COLO668 (cell line): ENCODE measurements at regions not wholly inside any gene's neighbourhood (a gene's known extent, or its start where the extent isn't known, plus 50 kb on each side); places are given as distances from the start of the nearest gene placed in this dataset.

Source experiments
- DNase-seq: peaks from one replicate; lab custom pipeline; 2025; ENCODE audit not compliant: unreplicated experiment; lab: John Stamatoyannopoulos, UW

DNA sequence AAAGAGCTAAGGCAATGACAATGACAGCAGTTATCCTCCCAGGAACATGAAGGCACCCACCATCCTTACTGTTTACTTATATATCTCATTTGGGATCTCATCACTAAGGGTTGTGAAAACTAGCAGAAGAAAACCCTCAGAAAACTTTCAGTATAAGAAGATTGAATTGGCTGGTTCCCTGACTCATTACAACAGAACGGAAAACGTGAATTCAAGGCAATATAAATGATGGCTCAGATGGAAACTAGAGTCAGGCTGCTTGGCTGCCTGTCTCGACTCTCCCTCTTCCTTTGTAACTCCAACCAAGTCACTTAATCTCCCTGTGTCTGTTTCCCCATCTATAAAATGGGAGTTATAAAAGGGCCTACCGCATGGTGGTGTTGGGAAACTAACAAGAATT, 387.1 kb upstream of the JARID2 start:
- no peak for DNase-seq

DNA sequence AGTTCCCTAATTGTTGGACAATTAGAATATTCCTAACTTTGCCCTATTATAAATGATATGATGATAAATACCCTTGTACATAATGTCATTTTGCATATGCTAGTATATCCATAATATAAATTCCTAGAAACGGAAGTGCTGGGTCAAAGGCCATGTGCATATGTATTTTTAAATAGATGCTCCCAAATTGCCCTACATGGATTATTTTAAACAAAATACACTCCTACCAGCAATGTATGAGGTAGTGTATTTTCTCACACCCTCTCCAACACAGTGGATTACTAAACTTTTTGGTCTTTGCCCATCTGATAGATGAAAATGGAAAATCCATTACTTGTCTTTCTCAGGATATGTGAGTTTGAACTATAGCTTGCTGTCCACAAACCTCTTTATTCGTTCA, 385.1 kb upstream of the JARID2 start:
- DNase-seq, result no peak

DNA sequence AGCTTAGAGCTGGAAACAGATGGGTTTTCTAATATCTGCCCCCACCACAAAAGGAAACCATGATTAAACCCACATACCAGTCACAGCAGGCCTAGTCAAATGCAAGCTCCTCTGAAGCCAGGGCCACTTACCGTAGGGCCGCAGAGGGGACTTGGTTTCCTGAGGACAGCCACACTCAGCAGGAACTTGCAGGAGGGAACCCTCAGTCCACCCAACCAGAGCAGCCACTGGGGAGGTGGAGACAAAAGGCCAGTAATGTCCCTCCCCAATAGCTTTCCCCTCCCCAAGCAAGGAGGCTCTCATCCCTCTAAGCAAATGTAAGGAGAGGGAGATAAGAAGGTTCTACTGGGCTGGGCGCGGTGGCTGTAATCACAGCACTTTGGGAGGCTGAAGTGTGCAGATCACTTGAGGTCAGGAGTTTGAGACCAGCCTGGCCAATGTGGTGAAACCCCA, 384.4 kb upstream of the JARID2 start:
- DNase-seq, result no peak

DNA sequence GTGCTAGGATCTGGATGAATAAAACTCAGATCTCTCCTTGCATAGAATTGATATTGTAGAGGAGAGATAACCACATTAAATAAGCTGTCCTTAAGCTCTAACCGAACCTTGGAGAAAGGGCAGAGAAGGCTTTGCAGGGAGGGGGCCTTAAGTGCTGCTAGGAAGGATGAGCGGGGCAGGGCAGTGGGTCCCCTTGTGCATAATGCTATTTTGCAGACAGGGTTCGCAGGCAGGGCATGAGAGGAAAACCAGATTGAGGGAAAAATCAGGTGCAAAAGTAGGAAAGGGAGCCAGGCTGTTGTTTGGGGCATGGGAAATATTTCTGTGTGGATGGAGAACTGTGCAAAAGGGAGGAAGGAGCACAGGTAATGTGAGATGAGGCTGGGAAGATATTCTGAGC, 383.0 kb upstream of the JARID2 start:
- no peak for DNase-seq

DNA sequence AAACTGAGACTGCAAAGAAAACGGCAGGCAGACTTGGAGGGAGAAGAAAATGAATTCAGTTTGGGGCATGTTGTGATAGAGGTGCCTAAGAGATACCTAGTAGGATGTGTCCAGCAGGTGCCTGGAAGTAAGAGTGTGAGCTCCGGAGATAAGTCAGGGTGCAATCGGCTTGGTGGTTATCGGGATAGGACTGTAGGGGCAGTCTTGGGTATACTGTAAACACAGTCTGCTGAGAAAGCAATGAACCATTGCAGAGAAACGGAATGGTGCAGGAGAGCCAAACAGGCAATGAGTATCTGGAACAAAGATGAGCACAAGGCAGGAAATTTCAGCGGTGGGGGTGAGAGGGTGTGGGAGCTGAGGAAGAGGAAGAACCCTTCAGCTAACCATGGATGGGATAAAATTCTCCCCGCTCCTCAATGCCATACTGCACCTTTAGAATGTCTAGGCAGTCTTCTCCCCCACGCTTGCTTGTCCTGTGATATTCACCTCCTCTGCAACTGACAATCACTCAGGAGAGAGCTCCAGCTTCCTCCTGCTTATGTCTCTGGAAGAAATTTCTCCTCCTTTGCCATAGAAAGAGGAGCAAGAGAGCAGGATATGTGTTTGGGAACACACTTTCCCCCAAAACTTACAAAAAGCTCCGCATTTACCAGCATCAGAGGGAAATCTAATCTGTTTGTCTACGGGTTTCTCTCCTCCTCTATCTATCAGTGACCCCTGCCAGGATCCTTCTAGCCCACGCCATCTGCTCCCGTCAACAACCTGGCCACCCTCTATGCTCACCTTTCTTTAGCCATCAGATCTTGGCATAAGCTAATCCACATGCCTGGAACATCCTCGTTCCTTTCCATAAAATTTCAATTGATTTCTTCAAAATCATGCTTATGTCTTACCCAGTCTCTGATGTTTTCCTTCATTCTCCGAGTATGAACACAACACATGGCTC, 381.7 kb upstream of the JARID2 start:
- no peak for DNase-seq

DNA sequence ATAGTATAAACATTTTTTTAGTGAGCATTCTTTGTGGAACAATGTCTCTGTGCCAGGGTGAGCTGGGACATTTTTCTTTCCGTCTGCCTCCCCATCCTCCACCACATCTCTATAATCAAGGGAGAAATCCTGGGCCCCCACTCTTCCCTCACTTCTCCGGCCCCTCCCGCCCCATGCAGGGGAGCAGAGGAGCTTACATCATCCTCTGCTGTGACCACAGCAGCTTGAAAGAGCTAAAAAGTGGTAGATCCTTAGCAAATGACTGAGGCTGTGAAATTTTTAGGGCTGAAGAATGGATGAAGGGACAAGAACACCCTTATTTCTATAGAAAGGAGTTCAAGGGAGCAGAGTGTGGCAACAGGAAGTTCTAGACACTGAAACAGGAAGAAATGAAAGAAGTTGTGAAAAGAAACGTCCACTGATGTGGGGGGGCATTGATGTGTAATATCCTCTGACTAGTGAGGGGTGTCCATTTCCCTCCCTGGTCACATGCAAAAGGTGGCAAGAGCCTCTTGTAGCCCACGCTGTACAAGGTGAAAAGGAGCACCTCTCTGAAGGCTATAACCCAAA, 380.3 kb upstream of the JARID2 start:
- no peak for DNase-seq

DNA sequence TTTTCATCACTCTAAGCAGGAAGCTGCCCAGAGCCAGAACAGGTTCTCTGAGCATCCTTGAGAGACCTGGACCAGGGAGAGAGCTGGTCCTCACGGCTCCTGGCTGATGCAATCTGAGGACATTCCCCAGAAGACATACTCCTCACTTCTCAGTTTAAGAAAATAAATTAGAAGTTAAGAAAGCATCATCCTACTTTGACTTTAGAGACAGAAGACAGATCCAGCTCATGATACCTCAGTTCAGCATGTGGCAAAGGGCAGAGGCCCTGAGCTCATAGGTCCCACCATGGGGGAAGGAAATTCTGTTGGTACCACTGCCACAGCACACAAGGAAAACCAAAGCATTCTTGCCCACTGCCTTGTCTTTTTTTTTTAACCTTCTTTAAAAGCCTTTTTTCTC, 378.1 kb upstream of the JARID2 start:
- DNase-seq, result no peak

DNA sequence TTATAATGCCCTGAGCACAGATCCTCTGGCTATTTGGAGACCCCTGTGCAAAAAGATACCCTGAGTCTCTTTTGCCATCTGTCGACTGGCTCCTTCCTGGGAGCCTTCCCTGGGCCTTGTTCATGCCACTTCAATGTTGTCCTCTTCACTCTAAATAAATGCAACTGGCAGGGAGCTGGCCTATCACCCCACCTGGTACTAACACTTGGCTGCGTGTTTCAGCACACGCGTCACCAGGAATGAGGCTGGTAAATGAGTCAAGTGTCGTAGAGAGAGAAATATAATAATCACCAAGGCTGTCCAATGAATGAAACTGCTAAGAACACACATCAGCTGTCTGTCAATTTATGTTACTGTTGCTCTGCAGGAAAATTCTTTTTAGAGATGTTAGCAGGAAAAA, 374.6 kb upstream of the JARID2 start:
- no peak for DNase-seq

DNA sequence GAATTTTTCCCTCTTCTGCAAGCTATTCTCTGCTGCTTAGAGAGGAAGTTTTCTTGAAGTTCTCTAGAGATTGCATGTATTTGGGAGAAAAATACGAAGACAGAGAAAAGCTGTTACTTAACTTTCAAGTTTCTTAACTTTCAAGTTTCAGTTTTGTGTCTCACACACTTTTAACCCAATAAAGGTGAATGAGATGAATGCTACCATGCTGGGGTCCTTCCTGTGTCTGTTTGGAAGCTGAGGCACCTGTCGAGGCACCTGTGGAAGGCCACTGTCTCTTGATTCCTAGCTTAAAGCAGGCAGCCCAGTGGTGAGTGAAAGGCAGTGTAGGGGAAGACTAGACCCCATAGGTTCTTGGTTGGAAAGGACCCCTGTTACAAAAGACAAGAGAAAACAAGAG, 372.8 kb upstream of the JARID2 start:
- DNase-seq, result no peak

DNA sequence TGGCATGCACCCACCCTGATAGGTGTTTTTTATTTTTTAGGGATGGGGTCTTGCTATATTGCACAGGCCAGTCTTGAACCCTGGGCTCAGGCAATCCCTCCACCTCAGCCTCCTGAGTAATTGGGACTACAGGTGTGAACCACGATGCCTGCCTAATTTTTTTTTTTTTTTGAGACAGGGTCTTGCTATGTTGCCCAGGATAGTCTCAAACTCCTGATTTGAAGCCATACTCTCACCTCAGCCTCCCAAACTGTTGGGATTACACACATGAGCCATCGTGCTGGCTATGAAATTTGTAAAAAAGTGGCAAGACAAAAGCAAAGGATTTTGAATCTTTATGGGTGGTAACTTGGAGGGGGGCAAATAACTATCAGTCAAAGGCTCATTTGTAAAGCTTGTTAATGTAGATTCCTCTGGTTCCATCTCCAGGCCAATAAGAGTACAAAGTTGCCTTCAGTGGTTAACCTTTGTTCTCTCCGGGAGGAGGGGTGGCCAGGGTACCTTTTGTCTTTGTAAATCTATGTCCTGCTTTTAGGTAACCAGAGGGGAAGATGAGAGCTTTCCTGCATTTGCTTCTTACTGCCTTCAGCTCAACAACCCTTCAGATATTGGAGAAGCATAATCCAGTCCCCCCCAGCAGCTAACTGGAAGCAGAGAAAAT, 372.0 kb upstream of the JARID2 start:
- no peak for DNase-seq

DNA sequence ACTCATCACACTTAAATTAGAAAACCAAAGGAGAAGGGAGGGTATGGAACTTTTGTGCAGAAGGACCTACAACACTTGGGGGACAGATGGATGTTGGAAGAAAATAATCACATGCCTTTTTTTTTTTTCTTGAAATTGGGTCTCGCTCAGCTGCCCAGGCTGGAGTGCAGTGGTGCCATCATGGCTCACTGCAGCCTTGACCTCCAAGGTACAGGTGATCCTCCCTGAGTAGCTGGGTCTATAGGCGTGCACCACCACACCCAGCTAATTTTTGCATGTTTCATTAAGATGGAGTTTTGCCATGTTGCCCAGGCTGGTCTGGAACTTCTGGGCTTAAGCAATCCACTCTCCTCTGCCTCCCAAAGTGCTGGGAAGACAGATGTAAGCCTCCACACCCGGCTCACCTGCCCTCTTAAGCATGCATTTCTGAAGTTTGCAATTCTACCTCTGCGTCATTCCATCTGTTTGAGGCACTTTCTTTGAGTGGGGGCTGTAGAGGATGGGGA, 370.8 kb upstream of the JARID2 start:
- no peak for DNase-seq

DNA sequence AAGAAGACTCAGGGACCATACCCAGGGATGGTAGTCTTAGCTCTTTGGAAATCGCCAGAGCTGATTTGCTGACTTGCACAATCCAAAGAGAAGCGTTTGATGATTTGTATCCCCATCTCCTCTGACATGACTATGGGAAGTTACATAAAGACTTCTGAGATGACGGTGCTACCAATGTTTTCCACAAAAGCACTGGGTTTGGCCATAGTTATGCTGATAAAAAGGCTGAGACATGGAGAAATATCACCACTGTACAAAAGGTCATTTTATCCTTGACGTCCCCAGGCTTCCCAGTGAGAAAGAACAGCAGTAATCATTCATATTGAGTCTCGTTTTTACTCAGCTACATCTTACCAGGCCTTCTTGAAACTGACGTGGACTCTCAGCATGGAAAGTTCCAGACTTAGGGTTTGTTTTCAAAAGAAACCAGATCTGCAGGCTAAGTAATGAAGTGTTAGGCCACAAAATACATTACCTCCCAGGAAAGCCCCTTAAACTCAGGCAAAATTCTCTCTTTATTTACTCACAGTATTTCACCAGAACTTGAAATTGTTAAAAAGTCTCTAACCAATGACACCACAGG, 370.3 kb upstream of the JARID2 start:
- no peak for DNase-seq

DNA sequence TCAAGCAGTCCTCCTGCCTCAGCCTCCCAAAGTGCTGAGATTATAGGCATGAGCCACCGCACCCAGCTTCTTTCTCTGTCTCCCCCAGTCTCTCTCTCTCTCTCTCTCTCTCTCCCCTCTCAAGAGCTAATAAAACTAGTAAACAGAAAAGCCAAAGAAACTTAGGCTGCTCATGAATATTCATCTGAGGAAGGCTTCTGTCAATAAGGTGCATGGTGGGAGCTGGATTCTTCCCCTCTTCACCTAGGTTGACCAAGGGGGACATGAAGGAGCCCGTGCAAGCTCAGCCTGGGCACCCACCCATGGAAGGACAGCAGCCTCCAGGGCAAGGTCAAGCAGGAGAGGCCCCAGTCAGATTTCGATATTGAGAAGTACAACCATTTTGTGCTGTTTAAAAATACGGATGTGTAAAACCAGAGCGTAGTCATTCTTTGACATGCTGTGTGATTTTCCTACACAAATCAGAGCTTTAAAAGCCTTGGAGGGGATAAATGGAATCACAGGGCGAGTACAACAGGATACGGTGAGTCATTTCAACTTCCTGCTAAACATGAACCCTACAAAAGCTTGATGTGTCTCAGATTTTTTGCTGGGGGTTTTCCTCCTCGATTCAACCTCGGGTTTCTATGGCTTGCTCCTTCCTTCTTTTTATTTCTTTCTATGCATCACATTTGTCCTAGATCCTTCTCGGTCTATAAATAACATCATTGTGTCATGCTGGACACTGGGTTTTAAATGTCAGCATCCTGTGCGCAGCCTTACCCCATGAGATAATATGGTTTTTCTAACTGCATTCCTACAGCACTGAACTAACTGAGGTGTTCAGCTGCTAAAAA, 368.9 kb upstream of the JARID2 start:
- DNase-seq, result no peak

DNA sequence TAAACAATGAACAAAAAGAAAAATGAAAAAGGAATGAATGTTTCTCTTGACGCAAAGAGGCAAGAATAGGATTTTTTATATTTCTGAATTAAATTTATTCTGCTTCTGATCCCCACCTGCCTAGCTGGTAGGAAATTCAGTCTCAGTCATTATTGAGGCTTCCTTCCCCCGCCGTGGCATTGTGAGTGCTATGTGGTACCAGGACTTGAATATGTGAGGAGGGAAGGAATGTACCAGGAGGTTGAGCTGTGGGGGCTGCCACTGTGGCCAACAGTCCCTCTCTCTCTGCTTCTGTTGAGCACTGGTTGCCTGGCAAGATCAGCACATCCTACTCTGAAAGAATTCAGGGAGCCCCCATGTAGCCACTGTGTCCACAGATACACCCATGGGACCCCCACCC, 368.1 kb upstream of the JARID2 start:
- no peak for DNase-seq

DNA sequence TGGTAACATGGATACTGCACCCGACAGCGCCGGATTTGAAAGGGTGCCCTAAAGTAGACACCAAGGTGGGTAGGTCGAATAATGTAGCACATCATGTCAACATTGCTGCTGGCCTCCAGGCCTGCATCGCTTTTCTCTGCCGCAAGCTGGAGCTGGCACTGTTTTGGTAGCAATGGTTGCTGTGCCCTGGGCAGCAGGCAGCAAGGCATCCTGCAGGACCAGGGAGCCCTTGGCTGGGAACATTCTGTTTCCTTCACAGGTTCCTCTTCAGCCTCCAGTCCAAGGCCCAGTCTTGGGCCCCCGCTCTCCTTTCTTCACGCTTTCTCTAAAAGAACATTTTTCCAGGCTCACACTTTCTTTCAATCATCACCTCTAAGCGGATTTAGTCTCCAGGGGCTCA, 365.8 kb upstream of the JARID2 start:
- DNase-seq, result no peak

DNA sequence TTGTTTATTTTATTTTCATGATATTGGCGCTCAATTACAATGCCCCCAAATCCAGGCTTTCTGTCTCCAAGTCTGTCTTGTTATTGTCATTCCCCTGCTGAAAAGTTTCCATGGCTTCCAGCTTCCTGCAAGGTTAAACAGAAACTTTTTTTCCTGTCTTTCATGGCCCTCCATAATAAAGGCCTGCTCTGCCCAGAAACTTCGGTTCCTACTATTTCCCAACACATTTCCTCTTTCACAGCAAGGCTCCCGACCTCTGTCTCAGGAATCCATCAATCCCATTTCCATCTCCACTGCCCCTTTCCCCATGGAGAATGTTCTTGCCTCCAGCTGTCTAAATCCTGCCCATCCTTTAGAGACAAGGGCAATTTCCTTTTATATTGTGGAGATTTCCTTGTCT, 365.2 kb upstream of the JARID2 start:
- DNase-seq, result no peak

DNA sequence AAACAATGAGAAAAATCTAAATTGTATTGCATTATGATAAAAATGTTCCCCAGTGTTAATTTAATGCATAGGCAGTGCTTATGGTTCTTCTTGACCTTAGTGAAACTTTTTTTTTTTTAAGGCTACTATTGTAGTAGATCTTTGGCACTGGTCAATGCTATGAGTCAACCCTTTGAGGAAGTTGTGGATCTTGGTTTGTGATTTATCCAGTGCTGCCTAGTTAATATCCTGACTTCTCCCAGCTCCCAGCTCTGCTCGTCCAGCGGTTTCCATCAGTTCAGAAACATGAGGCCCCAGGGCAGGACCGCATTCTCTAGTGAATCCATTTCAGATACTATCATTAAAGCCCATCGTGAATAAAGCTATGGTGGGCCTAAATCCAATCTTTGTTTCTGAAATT, 364.5 kb upstream of the JARID2 start:
- no peak for DNase-seq

DNA sequence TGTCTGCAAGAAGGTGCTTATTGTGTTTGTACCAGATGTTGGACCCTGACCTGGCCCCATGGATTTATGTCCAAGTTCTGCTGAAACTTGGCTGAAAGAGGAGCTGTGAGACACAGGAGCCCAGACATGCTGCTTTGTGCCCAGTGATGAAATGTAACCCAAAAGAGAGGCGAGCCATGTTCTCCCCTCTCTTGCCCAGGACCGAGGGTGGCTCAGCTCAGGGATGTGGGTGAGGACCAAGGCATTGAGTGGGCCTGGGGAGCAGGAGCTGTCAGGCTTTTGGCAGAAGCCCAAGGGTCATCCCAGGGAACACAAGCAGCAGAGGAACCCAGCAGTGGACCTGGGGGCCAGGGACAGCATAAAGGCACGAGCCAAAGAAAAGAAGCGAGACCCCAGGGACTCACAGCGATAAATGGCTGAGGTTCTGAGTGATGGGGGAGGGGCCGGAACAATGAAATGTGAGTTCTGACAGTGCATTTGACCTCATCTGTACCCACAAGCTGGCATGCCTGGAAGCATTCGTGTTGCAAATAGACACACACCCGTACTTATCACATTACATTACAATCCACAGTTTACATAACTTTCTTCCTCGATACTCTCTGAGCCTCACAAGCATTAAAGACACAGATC, 363.4 kb upstream of the JARID2 start:
- no peak for DNase-seq

DNA sequence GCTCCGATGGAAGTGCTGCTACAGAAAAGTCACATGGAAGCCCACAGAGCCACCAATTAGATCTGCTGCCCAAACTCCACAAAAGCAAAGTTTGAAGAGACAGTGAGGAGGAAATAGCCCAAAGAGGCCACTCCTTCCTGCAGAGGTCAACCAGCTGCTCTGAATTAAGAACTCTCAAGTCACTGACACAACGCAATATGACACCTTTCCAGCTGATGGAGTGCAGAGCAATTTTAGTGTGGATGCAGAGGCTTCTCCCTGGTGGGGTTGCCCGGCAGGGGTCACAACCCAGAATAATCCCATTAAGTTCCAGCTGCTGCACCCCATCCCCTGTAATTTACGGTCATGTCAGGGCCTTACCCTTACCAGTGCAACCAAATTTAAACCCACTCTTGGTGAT, 361.9 kb upstream of the JARID2 start:
- DNase-seq, result no peak

DNA sequence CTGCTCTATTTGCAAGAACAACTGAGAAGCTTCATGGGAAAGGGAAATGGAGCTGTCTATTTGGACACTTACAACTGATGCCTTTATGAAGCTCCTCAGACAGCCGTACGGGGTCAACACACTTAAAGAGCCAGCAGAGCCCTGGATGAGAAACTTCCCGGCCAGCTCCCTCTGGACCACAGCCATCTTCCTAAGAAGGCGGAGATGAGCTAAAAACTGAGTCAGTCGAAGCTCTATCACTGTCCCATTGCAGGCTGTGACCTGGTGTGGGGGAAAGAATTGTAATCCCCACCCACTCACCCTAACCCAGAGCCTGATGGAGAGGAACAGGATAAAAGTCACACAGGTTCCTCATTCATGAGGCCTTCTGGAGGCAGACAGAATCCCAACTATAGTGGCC, 360.4 kb upstream of the JARID2 start:
- DNase-seq, result no peak
